MM.1S (cell line): ENCODE measurements at regions not wholly inside any gene's neighbourhood (a gene's known extent, or its start where the extent isn't known, plus 50 kb on each side); places are given as distances from the start of the nearest gene placed in this dataset.

Source experiments
- DNase-seq: peaks from one replicate; pipeline ENCODE4 v3.0.0-alpha.2; 2015
- H2AFZ ChIP-seq: fragments of 300-600 bp; sonication (generic); 2 replicates; pipeline ENCODE4 v1.6.0; 2016; ENCODE audit warnings: antibody characterized with exemption, low read length
- H3F3A ChIP-seq: fragments of 300-600 bp; sonication (generic); 2 replicates; pipeline ENCODE4 v1.6.1; 2016; ENCODE audit warnings: mild to moderate bottlenecking, antibody characterized with exemption, low read length, moderate library complexity, mixed read lengths; ENCODE audit not compliant: insufficient read depth
- H3K27ac ChIP-seq: fragments of 300-600 bp; sonication (generic); 2 replicates; pipeline ENCODE4 v1.5.1; 2016; ENCODE audit warnings: mild to moderate bottlenecking, low read length
- H3K27me3 ChIP-seq: fragments of 300-600 bp; sonication (generic); replicated peaks from 2 replicates; pipeline ENCODE4 v1.6.0; 2016; ENCODE audit warnings: low read length; ENCODE audit not compliant: insufficient read depth
- H3K36me3 ChIP-seq: fragments of 300-600 bp; sonication (generic); replicated peaks from 2 replicates; pipeline ENCODE4 v1.6.1; 2016; ENCODE audit warnings: mild to moderate bottlenecking, low read length, mixed read lengths; ENCODE audit not compliant: insufficient read depth
- H3K4me1 ChIP-seq: fragments of 300-600 bp; sonication (generic); 2 replicates; pipeline ENCODE4 v1.6.1; 2016; ENCODE audit warnings: low read length, mixed read lengths
- H3K4me2 ChIP-seq: fragments of 300-600 bp; sonication (generic); 2 replicates; pipeline ENCODE4 v1.6.0; 2016; ENCODE audit warnings: low read depth, low read length
- H3K4me3 ChIP-seq: fragments of 300-600 bp; sonication (generic); 2 replicates; pipeline ENCODE4 v1.5.1; 2016; ENCODE audit warnings: low read length, mixed read lengths
- H3K79me2 ChIP-seq: fragments of 300-600 bp; sonication (generic); 2 replicates; pipeline ENCODE4 v1.6.1; 2016; ENCODE audit warnings: mixed run types, low read length, mixed read lengths
- H3K9ac ChIP-seq: fragments of 300-600 bp; sonication (generic); 2 replicates; pipeline ENCODE4 v1.6.1; 2016; ENCODE audit warnings: low read length, mixed read lengths
- H3K9me2 ChIP-seq: fragments of 300-600 bp; sonication (generic); replicated peaks from 2 replicates; pipeline ENCODE4 v1.6.1; 2016; ENCODE audit warnings: mild to moderate bottlenecking, low read length, mixed read lengths; ENCODE audit not compliant: insufficient read depth
- H3K9me3 ChIP-seq: fragments of 300-600 bp; sonication (generic); replicated peaks from 2 replicates; pipeline ENCODE4 v1.6.1; 2016; ENCODE audit warnings: mild to moderate bottlenecking, low read length, mixed read lengths; ENCODE audit not compliant: insufficient read depth
- H4K20me1 ChIP-seq: fragments of 300-600 bp; sonication (generic); 2 replicates; pipeline ENCODE4 v1.6.1; 2016; ENCODE audit warnings: mild to moderate bottlenecking, low read length, moderate library complexity, mixed read lengths; ENCODE audit not compliant: insufficient read depth
- EZH2 ChIP-seq: fragments of 300-600 bp; sonication (generic); optimal IDR thresholded peaks from 2 replicates; pipeline ENCODE3; 2017; ENCODE audit warnings: low read depth, mild to moderate bottlenecking, antibody characterized with exemption, low read length, mixed read lengths
- EZH2phosphoT487 ChIP-seq: fragments of 300-600 bp; sonication (generic); IDR thresholded peaks from 2 replicates; pipeline ENCODE4 v1.6.1; 2018; ENCODE audit warnings: antibody characterized with exemption, low read length
- TF ChIP-seq, protein P1 (sequence below): fragments of 300-600 bp; sonication (generic); IDR thresholded peaks from 2 replicates; pipeline ENCODE4 v1.5.1; 2016; ENCODE audit warnings: antibody characterized with exemption, low read length, mixed read lengths

DNA sequence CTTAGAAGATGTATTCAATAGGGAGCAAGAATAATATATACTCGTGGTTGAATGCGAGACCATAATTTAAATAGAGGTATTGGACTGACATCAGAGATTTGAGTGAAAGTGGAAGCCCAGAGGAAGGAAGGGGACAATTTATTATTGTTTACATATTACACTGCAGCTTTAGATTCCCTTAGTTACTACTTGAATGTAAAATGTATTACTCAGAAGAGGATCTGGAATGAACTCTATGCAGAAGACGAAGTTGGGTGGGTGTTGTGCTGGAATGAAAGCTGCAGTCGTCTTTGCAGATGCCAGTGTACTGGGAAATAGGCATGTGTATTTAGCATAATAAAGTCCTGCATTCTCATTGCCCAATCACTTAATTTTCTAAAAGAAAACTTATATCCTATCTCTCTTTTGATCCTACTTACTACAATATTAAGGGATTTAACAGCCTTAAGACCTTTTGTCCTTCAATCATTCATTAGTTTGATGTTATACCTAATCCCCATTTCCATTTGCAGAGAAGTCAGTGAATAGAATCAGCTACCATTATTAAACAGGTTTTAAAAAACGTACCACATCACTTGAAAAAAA is 570.7 kb upstream of the WWC1 start:
- Histone ChIP-seq H3K4me1 (peaks cover 26% of the 10 kb centered on the region), H3K4me3 (no peak overlapping the region), H3K27me3 (no peaks in the 10 kb centered on the region), H3K9ac (no peak overlapping the region), H3K79me2 (no peaks in the 10 kb centered on the region), H3K36me3 (no peaks in the 10 kb centered on the region), H3F3A (peaks cover 10% of the 10 kb centered on the region), H3K9me2 (no peaks in the 10 kb centered on the region), H2AFZ (no peak overlapping the region), H3K9me3 (no peaks in the 10 kb centered on the region), H3K4me2 (no peak overlapping the region), H3K27ac (no peak overlapping the region), H4K20me1 (no peaks in the 10 kb centered on the region)
- no peak for DNase-seq
- TF ChIP-seq EZH2phosphoT487 (no peak), EZH2 (no peak)
- TF ChIP-seq, protein P1, sequence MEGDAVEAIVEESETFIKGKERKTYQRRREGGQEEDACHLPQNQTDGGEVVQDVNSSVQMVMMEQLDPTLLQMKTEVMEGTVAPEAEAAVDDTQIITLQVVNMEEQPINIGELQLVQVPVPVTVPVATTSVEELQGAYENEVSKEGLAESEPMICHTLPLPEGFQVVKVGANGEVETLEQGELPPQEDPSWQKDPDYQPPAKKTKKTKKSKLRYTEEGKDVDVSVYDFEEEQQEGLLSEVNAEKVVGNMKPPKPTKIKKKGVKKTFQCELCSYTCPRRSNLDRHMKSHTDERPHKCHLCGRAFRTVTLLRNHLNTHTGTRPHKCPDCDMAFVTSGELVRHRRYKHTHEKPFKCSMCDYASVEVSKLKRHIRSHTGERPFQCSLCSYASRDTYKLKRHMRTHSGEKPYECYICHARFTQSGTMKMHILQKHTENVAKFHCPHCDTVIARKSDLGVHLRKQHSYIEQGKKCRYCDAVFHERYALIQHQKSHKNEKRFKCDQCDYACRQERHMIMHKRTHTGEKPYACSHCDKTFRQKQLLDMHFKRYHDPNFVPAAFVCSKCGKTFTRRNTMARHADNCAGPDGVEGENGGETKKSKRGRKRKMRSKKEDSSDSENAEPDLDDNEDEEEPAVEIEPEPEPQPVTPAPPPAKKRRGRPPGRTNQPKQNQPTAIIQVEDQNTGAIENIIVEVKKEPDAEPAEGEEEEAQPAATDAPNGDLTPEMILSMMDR = no peak

GRCh38 chr5:167721926-167722440 is 569.5 kb upstream of the WWC1 start:
- Histone ChIP-seq H3K9me2 (no peaks in the 10 kb centered on the region), H3K9ac (no peak overlapping the region), H3K4me2 (no peak overlapping the region), H3K27ac (no peak overlapping the region), H4K20me1 (no peaks in the 10 kb centered on the region), H3K9me3 (no peaks in the 10 kb centered on the region), H3K36me3 (no peaks in the 10 kb centered on the region), H3K4me1 (peaks cover 25% of the 10 kb centered on the region), H3K27me3 (no peaks in the 10 kb centered on the region), H3K79me2 (no peaks in the 10 kb centered on the region), H3K4me3 (no peak overlapping the region), H3F3A (peaks cover 10% of the 10 kb centered on the region), H2AFZ (no peak overlapping the region)
- TF ChIP-seq EZH2phosphoT487 = no peak
- no peak for TF ChIP-seq EZH2
- TF ChIP-seq, protein P1 = no peak
- no peak for DNase-seq

DNA sequence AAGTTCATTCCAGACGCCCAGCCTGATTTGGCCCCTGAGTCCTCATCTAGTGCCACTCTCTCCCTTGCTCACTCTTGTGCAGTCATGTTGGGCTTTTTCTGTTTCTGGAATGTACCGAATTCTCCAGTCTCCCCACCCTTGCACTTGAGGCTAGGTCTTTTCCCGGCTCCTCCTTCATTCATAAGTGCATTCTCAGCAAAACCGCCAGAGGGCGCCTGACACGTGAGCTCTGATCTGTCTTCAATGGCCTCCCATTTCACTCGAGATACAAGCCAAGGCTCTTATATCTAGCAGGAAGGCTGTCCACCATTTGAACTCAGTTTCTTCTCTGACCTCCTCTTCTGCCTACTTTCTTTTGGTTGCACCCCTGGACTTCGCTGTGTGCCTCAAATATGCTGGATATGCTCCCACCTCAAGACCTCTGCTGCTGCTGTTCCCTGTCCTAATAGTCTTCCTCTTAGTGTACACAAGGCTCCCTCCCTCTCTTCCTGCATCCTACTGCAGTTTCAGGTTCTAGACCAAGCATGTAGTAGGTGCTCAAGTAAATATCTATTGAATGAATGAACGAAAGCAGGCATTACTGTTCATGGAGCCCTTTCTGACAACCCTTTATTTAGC is 568.1 kb upstream of the WWC1 start:
- Histone ChIP-seq H3K9me3 (no peaks in the 10 kb centered on the region), H3K4me1 (peaks cover 13% of the 10 kb centered on the region), H3K9me2 (no peaks in the 10 kb centered on the region), H3F3A (no peaks in the 10 kb centered on the region), H3K4me2 (no peak overlapping the region), H3K27ac (no peak overlapping the region), H4K20me1 (no peaks in the 10 kb centered on the region), H3K79me2 (no peaks in the 10 kb centered on the region), H3K4me3 (no peak overlapping the region), H3K36me3 (no peaks in the 10 kb centered on the region), H3K9ac (no peak overlapping the region), H2AFZ (peak overlapping the region; percentile 57), H3K27me3 (no peaks in the 10 kb centered on the region)
- TF ChIP-seq EZH2 (no peak), EZH2phosphoT487 (no peak)
- TF ChIP-seq, protein P1 = peak; percentile 84
- peak; percentile 80 for DNase-seq
